ENCODE measurements at regions not wholly inside any gene's neighbourhood (a gene's known extent, or its start where the extent isn't known, plus 50 kb on each side); places are given as distances from the start of the nearest gene placed in this dataset.
A peak's percentile ranks its signal among the peaks of the same experiment; 100 is the strongest.

DNA sequence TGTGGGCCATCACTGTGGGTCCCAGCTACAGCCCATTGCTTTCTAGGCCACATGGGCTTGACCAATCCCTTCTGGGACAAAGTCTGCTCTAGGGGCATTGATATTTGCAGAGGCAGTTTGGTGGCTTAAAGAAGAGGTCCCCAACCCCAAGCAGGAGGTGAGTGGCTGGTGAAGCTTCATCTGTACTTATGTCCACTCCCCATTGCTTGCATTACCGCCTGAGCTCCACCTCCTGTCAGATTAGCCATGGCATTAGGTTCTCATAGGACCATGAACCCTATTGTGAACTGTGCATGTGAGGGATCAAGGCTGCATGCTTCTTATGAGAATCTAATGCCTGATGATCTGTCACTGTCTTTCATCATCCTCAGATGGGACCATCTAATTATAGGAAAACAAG lies 54.4 kb upstream of the CADM1 start:
- H3K27me3 Mint-ChIP-seq (ENCODE audit: unreplicated experiment) = peaks cover 2% of the 10 kb centered on the region
- peaks cover 13% of the 10 kb centered on the region for H3K36me3 Mint-ChIP-seq (ENCODE audit: unreplicated experiment)
- no peak overlapping the region for H3K4me3 Mint-ChIP-seq (ENCODE audit: unreplicated experiment)
- TF ChIP-seq, protein P1, sequence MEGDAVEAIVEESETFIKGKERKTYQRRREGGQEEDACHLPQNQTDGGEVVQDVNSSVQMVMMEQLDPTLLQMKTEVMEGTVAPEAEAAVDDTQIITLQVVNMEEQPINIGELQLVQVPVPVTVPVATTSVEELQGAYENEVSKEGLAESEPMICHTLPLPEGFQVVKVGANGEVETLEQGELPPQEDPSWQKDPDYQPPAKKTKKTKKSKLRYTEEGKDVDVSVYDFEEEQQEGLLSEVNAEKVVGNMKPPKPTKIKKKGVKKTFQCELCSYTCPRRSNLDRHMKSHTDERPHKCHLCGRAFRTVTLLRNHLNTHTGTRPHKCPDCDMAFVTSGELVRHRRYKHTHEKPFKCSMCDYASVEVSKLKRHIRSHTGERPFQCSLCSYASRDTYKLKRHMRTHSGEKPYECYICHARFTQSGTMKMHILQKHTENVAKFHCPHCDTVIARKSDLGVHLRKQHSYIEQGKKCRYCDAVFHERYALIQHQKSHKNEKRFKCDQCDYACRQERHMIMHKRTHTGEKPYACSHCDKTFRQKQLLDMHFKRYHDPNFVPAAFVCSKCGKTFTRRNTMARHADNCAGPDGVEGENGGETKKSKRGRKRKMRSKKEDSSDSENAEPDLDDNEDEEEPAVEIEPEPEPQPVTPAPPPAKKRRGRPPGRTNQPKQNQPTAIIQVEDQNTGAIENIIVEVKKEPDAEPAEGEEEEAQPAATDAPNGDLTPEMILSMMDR (IDR thresholded peaks at IDR 0.05; ENCODE audit: partially characterized antibody, unreplicated experiment) = no peak
- peaks cover 7% of the 10 kb centered on the region for H3K4me1 Mint-ChIP-seq (ENCODE audit: low read depth, unreplicated experiment)
- H3K9me3 Mint-ChIP-seq (ENCODE audit: unreplicated experiment) = no peaks in the 10 kb centered on the region
- DNase-seq = no peak
- H3K27ac Mint-ChIP-seq (ENCODE audit: unreplicated experiment) = no peak overlapping the region

- H3K36me3 Mint-ChIP-seq (ENCODE audit: unreplicated experiment) = peaks cover 9% of the 10 kb centered on the region
- TF ChIP-seq, protein P1 (IDR thresholded peaks at IDR 0.05; ENCODE audit: partially characterized antibody, unreplicated experiment) = no peak
Observed at GRCh38 chr11:115557681-115558080, 53.5 kb upstream of the CADM1 start.

GRCh38 chr11:115556984-115557383 lies 52.8 kb upstream of the CADM1 start:
- H3K4me1 Mint-ChIP-seq (ENCODE audit: low read depth, unreplicated experiment) = peaks cover 7% of the 10 kb centered on the region
- DNase-seq = no peak
- peaks cover 2% of the 10 kb centered on the region for H3K36me3 Mint-ChIP-seq (ENCODE audit: unreplicated experiment)
- H3K27me3 Mint-ChIP-seq (ENCODE audit: unreplicated experiment) = peaks cover 2% of the 10 kb centered on the region
- TF ChIP-seq, protein P1 (IDR thresholded peaks at IDR 0.05; ENCODE audit: partially characterized antibody, unreplicated experiment) = no peak
- no peak overlapping the region for H3K27ac Mint-ChIP-seq (ENCODE audit: unreplicated experiment)
- H3K9me3 Mint-ChIP-seq (ENCODE audit: unreplicated experiment) = no peaks in the 10 kb centered on the region
- H3K4me3 Mint-ChIP-seq (ENCODE audit: unreplicated experiment) = no peak overlapping the region

More at GRCh38 chr11:115557681-115558080, 53.5 kb upstream of the CADM1 start:
- DNase-seq = no peak
- no peak overlapping the region for H3K27ac Mint-ChIP-seq (ENCODE audit: unreplicated experiment)
- H3K27me3 Mint-ChIP-seq (ENCODE audit: unreplicated experiment) = peaks cover 2% of the 10 kb centered on the region
- H3K4me3 Mint-ChIP-seq (ENCODE audit: unreplicated experiment) = no peak overlapping the region
- no peaks in the 10 kb centered on the region for H3K9me3 Mint-ChIP-seq (ENCODE audit: unreplicated experiment)
- H3K4me1 Mint-ChIP-seq (ENCODE audit: low read depth, unreplicated experiment) = peaks cover 7% of the 10 kb centered on the region

DNA sequence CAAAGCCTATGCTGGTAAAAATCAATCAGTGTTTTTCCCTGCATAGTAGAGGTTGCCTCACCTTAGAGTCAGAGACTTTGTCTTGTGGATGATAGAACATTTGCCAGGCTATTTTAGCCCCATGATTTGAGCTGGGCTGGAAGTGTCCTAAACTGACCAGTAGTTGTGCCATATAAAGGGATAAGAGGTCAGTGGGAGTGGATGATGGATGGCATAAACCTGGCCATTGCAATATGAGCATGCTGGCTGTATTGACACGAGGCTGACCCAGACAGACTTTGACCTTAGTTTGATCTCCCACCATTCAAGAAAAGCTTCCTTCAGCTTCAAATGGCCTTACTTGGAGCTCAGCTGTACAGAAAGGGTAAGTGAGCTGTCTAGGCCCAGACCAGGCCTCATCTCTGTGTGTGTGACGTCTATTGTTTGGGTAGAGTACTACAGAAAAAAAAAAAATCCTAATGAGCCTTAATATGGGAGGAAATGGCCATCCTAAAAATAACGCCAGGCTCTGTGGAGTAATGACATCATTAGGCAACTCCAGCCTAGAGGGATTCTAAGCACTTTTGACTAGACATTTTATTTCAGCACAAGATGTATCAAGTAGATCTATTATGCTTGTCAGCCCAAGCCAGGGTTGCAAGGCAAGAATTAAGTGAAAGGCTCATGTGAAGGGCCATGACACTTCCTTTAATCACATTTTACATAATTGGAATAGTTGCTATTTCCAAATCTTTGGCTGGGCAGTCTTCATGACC lies 51.3 kb upstream of the CADM1 start:
- Mint-ChIP-seq H3K4me3 (ENCODE audit: unreplicated experiment) (no peak overlapping the region), H3K27ac (ENCODE audit: unreplicated experiment) (peak overlapping the region; percentile 1), H3K27me3 (ENCODE audit: unreplicated experiment) (peaks cover 2% of the 10 kb centered on the region), H3K9me3 (ENCODE audit: unreplicated experiment) (no peaks in the 10 kb centered on the region), H3K36me3 (ENCODE audit: unreplicated experiment) (no peaks in the 10 kb centered on the region), H3K4me1 (ENCODE audit: low read depth, unreplicated experiment) (peaks cover 7% of the 10 kb centered on the region)
- DNase-seq = no peak
- TF ChIP-seq, protein P1 (IDR thresholded peaks at IDR 0.05; ENCODE audit: partially characterized antibody, unreplicated experiment) = no peak
